Caco-2 (cell line): ENCODE measurements at regions not wholly inside any gene's neighbourhood (a gene's known extent, or its start where the extent isn't known, plus 50 kb on each side); places are given as distances from the start of the nearest gene placed in this dataset.

Source experiments
- BruUV-seq: library from RNA; stranded (reverse); fragments of 400-500 nt; replicated peaks from 2 replicates; lab custom pipeline; 2021; lab: Mats Ljungman, UMichigan
- CTCF ChIA-PET: fragments of 300-600 bp; sonication (Branson Sonifier 250); formaldehyde crosslinking; loops from one replicate; lab custom pipeline; 2022; ENCODE audit warnings: antibody characterized with exemption; lab: Charles Lee
- POLR2A ChIA-PET: fragments of 300-600 bp; sonication (Branson Sonifier 250); formaldehyde crosslinking; loops from one replicate; lab custom pipeline; 2022; ENCODE audit warnings: antibody characterized with exemption; lab: Charles Lee
- DNase-seq, 2 experiments: peaks; one replicate each; pipeline versions ENCODE4 v3.0.0 to v3.0.0-alpha.2; 2020 to 2022
- H3K27me3 ChIP-seq: replicated peaks from 2 replicates; pipeline ENCODE4 v1.6.0; 2011; ENCODE audit warnings: low read length; ENCODE audit not compliant: control insufficient read depth, insufficient read depth
- H3K36me3 ChIP-seq: 2 replicates; pipeline ENCODE4 v1.5.1; 2011; ENCODE audit warnings: low read length; ENCODE audit not compliant: control insufficient read depth, insufficient read depth
- H3K4me1 ChIP-seq: fragments of 250-450 bp; sonication (Bioruptor Pico); 2 replicates; pipeline ENCODE4 v1.5.1; 2020; ENCODE audit warnings: mild to moderate bottlenecking
- H3K4me3 ChIP-seq: 2 replicates; pipeline ENCODE4 v1.5.1; 2011; ENCODE audit warnings: low read depth, mild to moderate bottlenecking, control low read depth, low read length
- H3K9me3 ChIP-seq: fragments of 250-450 bp; sonication (Bioruptor Pico); 2 replicates; pipeline ENCODE4 v1.5.1; 2020; ENCODE audit warnings: mild to moderate bottlenecking, moderate library complexity
- H3K27ac Mint-ChIP-seq: one replicate; pipeline ENCODE4 v1.8.0; 2022; ENCODE audit warnings: mixed read lengths; ENCODE audit not compliant: unreplicated experiment
- H3K27me3 Mint-ChIP-seq: one replicate; pipeline ENCODE4 v1.8.0; 2022; ENCODE audit warnings: mixed read lengths; ENCODE audit not compliant: insufficient read depth, unreplicated experiment
- H3K36me3 Mint-ChIP-seq: one replicate; pipeline ENCODE4 v1.8.0; 2022; ENCODE audit warnings: mild to moderate bottlenecking, mixed read lengths; ENCODE audit not compliant: insufficient read depth, unreplicated experiment
- H3K4me1 Mint-ChIP-seq: one replicate; pipeline ENCODE4 v1.8.0; 2022; ENCODE audit warnings: low read depth, mixed read lengths; ENCODE audit not compliant: unreplicated experiment
- H3K4me3 Mint-ChIP-seq: one replicate; pipeline ENCODE4 v1.8.0; 2022; ENCODE audit warnings: mild to moderate bottlenecking, moderate library complexity, mixed read lengths; ENCODE audit not compliant: unreplicated experiment
- H3K9me3 Mint-ChIP-seq: one replicate; pipeline ENCODE4 v1.8.0; 2022; ENCODE audit warnings: mixed read lengths; ENCODE audit not compliant: unreplicated experiment
- intact Hi-C: fragments of 100-400 bp; cut with micrococcal nuclease; formaldehyde crosslinking; loops from one replicate; pipeline ENCODE4 v1.10.0; 2022; ENCODE audit not compliant: unreplicated experiment
- TF ChIP-seq, protein P1 (sequence below), 2 experiments: fragments of 200-600 bp in 1 of 2; IDR thresholded peaks; 1 replicate in 1 of 2; 2 replicates in 1 of 2; pipeline versions ENCODE4 v1.5.1 to v1.8.0; 2011 to 2022; ENCODE audit warnings: antibody characterized with exemption in 1 of 2, control low read depth in 1 of 2, inconsistent platforms in 1 of 2, low read depth in 1 of 2, low read length in 1 of 2, mild to moderate bottlenecking in 1 of 2, moderate library complexity in 1 of 2; ENCODE audit not compliant: insufficient read depth in 1 of 2, severe bottlenecking in 1 of 2, unreplicated experiment in 1 of 2

DNA sequence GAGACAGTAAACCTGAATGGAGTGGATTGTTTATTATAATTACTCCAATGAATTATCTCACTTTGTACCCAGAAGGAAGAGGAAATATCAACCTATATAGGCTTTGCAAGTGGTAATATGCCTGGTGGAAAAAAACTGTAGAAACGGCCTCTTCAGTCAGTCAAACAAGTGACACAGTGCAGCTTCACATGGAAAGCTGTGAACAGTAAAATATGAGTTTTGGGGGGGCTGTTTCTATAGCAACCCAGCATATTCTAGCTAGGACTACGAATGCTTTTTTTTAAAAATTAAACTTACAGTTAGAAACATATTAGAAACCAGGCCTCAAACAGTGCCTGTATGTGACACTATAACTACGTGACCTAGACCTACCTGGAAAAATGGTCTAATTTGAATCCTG, 150.1 kb downstream of the PPP1R2C start:
- H3K9me3 Mint-ChIP-seq = no peaks in the 10 kb centered on the region
- H3K27ac Mint-ChIP-seq = no peak overlapping the region
- no peak overlapping the region for H3K4me3 Mint-ChIP-seq
- H3K27me3 ChIP-seq = no peaks in the 10 kb centered on the region
- ChIA-PET POLR2A (no interaction called here), CTCF (no interaction called here)
- DNase-seq = no peak
- H3K27me3 Mint-ChIP-seq = no peaks in the 10 kb centered on the region
- H3K4me3 ChIP-seq = no peak overlapping the region
- no peaks in the 10 kb centered on the region for H3K9me3 ChIP-seq
- intact Hi-C loops = no loop called here
- H3K4me1 Mint-ChIP-seq = no peaks in the 10 kb centered on the region
- no peaks in the 10 kb centered on the region for H3K36me3 ChIP-seq
- no peaks in the 10 kb centered on the region for H3K4me1 ChIP-seq
- no peaks in the 10 kb centered on the region for H3K36me3 Mint-ChIP-seq
- BruUV-seq = no TSS peak
- TF ChIP-seq, protein P1, sequence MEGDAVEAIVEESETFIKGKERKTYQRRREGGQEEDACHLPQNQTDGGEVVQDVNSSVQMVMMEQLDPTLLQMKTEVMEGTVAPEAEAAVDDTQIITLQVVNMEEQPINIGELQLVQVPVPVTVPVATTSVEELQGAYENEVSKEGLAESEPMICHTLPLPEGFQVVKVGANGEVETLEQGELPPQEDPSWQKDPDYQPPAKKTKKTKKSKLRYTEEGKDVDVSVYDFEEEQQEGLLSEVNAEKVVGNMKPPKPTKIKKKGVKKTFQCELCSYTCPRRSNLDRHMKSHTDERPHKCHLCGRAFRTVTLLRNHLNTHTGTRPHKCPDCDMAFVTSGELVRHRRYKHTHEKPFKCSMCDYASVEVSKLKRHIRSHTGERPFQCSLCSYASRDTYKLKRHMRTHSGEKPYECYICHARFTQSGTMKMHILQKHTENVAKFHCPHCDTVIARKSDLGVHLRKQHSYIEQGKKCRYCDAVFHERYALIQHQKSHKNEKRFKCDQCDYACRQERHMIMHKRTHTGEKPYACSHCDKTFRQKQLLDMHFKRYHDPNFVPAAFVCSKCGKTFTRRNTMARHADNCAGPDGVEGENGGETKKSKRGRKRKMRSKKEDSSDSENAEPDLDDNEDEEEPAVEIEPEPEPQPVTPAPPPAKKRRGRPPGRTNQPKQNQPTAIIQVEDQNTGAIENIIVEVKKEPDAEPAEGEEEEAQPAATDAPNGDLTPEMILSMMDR (IDR thresholded peaks at IDR 0.05; ENCODE audit: insufficient read depth in 1 of 2, low read depth in 1 of 2, low read length in 1 of 2, severe bottlenecking in 1 of 2, unreplicated experiment in 1 of 2) = no peak

GRCh38 chrX:42624524-42624923, 153.4 kb downstream of the PPP1R2C start:
- H3K9me3 Mint-ChIP-seq = no peaks in the 10 kb centered on the region
- TF ChIP-seq, protein P1 (IDR thresholded peaks at IDR 0.05; ENCODE audit: insufficient read depth in 1 of 2, low read depth in 1 of 2, low read length in 1 of 2, severe bottlenecking in 1 of 2, unreplicated experiment in 1 of 2) = no peak
- CTCF ChIA-PET = no interaction called here
- H3K4me3 Mint-ChIP-seq = no peak overlapping the region
- H3K27me3 Mint-ChIP-seq = no peaks in the 10 kb centered on the region
- no peaks in the 10 kb centered on the region for H3K4me1 ChIP-seq
- no TSS peak for BruUV-seq
- no peaks in the 10 kb centered on the region for H3K9me3 ChIP-seq
- POLR2A ChIA-PET = no interaction called here
- H3K27me3 ChIP-seq = no peaks in the 10 kb centered on the region
- intact Hi-C loops = no loop called here
- no peak for DNase-seq
- no peaks in the 10 kb centered on the region for H3K4me1 Mint-ChIP-seq
- no peak overlapping the region for H3K27ac Mint-ChIP-seq
- no peaks in the 10 kb centered on the region for H3K36me3 ChIP-seq
- no peaks in the 10 kb centered on the region for H3K36me3 Mint-ChIP-seq
- H3K4me3 ChIP-seq = no peak overlapping the region

DNA sequence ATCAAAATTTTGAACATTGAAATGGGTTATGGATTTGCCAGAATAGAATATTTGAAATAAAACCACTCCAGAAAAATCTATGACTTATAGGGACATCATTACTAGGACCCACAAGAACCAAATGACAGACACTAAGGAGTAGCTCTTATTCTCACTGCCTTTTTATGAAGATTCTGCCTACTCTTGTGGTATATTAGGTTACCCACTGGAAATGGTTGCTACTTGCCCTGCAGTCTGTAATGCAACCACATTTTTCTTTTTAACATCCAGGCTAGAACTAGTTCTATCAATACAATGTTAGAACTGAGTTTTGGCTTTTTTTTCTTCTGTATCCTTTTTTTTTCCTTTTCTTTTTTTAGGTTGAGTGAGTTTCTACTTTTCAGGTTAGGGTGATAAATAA, 158.9 kb downstream of the PPP1R2C start:
- no peak for DNase-seq
- no peak overlapping the region for H3K27ac Mint-ChIP-seq
- no peaks in the 10 kb centered on the region for H3K27me3 Mint-ChIP-seq
- no peaks in the 10 kb centered on the region for H3K9me3 Mint-ChIP-seq
- no peaks in the 10 kb centered on the region for H3K36me3 Mint-ChIP-seq
- Histone ChIP-seq H3K4me3 (no peak overlapping the region), H3K4me1 (no peaks in the 10 kb centered on the region), H3K36me3 (no peaks in the 10 kb centered on the region), H3K9me3 (no peaks in the 10 kb centered on the region), H3K27me3 (no peaks in the 10 kb centered on the region)
- CTCF ChIA-PET = no interaction called here
- POLR2A ChIA-PET = no interaction called here
- no peaks in the 10 kb centered on the region for H3K4me1 Mint-ChIP-seq
- TF ChIP-seq, protein P1 (IDR thresholded peaks at IDR 0.05; ENCODE audit: insufficient read depth in 1 of 2, low read depth in 1 of 2, low read length in 1 of 2, severe bottlenecking in 1 of 2, unreplicated experiment in 1 of 2) = no peak
- BruUV-seq = no TSS peak
- no peak overlapping the region for H3K4me3 Mint-ChIP-seq
- intact Hi-C loops = no loop called here
